Keratinocyte (primary cell): ENCODE measurements at regions not wholly inside any gene's neighbourhood (a gene's known extent, or its start where the extent isn't known, plus 50 kb on each side); places are given as distances from the start of the nearest gene placed in this dataset.

Experiments
- DNase-seq: peaks from one replicate; pipeline ENCODE4 v3.0.0-alpha.2; 2011; ENCODE audit warnings: low read depth, missing footprints, low spot score
- FAIRE-seq: peaks from 2 replicates; lab custom pipeline; 2011; peaks lifted over from hg19 to GRCh38; lab: Jason Lieb, UNC
- H2AFZ ChIP-seq: 2 replicates; pipeline ENCODE4 v1.6.0; 2012; ENCODE audit warnings: low read length, control low read depth, inconsistent platforms; ENCODE audit not compliant: control insufficient read depth
- H3K27ac ChIP-seq: 2 replicates; pipeline ENCODE4 v1.5.1; 2011; ENCODE audit warnings: low read length; ENCODE audit not compliant: control insufficient read depth, insufficient read depth
- H3K27me3 ChIP-seq: 3 replicates; pipeline ENCODE4 v1.6.0; 2011; ENCODE audit warnings: low read length; ENCODE audit not compliant: control insufficient read depth, insufficient read depth; ENCODE audit errors: extremely low read depth
- H3K36me3 ChIP-seq, 2 experiments: 2 replicates in 1 of 2; 3 replicates in 1 of 2; pipeline ENCODE4 v1.5.1; 2011; ENCODE audit warnings: low read length in 2 of 2, mild to moderate bottlenecking in 1 of 2; ENCODE audit not compliant: control insufficient read depth in 2 of 2, insufficient read depth in 2 of 2; ENCODE audit errors: extremely low read depth in 1 of 2
- H3K4me1 ChIP-seq: 3 replicates; pipeline ENCODE4 v1.5.1; 2011; ENCODE audit warnings: low read length; ENCODE audit not compliant: control insufficient read depth, insufficient read depth; ENCODE audit errors: extremely low read depth
- H3K4me2 ChIP-seq: 3 replicates; pipeline ENCODE4 v1.6.0; 2011; ENCODE audit warnings: low read depth, low read length; ENCODE audit not compliant: control insufficient read depth, insufficient read depth; ENCODE audit errors: extremely low read depth
- H3K4me3 ChIP-seq, 3 experiments: fragments of 200-600 bp in 1 of 3; sonication (generic) in 1 of 3; 2 replicates in 2 of 3; 3 replicates in 1 of 3; pipeline ENCODE4 v1.5.1; 2011 to 2016; ENCODE audit warnings: low read length in 3 of 3, mild to moderate bottlenecking in 3 of 3, control low read depth in 2 of 3, inconsistent platforms in 1 of 3, low read depth in 1 of 3, mixed read lengths in 1 of 3, mixed run types in 1 of 3, moderate library complexity in 1 of 3; ENCODE audit not compliant: control insufficient read depth in 2 of 3, insufficient read depth in 2 of 3; ENCODE audit errors: extremely low read depth in 1 of 3
- H3K79me2 ChIP-seq: 2 replicates; pipeline ENCODE4 v1.6.0; 2012; ENCODE audit warnings: low read length; ENCODE audit not compliant: control insufficient read depth, insufficient read depth
- H3K9ac ChIP-seq: 3 replicates; pipeline ENCODE4 v1.6.0; 2011; ENCODE audit warnings: low read length; ENCODE audit not compliant: control insufficient read depth, insufficient read depth; ENCODE audit errors: extremely low read depth
- H3K9me1 ChIP-seq: 3 replicates; pipeline ENCODE4 v1.6.0; 2011; ENCODE audit warnings: low read length; ENCODE audit not compliant: control insufficient read depth, insufficient read depth; ENCODE audit errors: extremely low read depth
- H3K9me3 ChIP-seq: 2 replicates; pipeline ENCODE4 v1.5.1; 2012; ENCODE audit warnings: low read depth, low read length; ENCODE audit not compliant: control insufficient read depth
- H4K20me1 ChIP-seq: 3 replicates; pipeline ENCODE4 v1.6.0; 2011; ENCODE audit warnings: low read length; ENCODE audit not compliant: control insufficient read depth, insufficient read depth; ENCODE audit errors: extremely low read depth
- EZH2 ChIP-seq: IDR thresholded peaks from one replicate; pipeline ENCODE4 v1.6.1; 2012; ENCODE audit warnings: inconsistent platforms, mild to moderate bottlenecking, low read length, moderate library complexity
- dilution Hi-C: fragments of 300-500 bp; cut with MboI; formaldehyde crosslinking; loops from one replicate; pipeline ENCODE4 v1.7.0; 2020; ENCODE audit warnings: low sequenced_read_pairs; ENCODE audit not compliant: extremely low pct_ligation_motif_present
- TF ChIP-seq, protein P1 (sequence below), 3 experiments: IDR thresholded peaks in 1 of 3; conservative IDR thresholded peaks in 1 of 3; optimal IDR thresholded peaks in 1 of 3; 2 replicates in 2 of 3; 3 replicates in 1 of 3; pipeline versions ENCODE3 to v1.5.1; 2011; ENCODE audit warnings: low read length in 3 of 3, mild to moderate bottlenecking in 3 of 3, moderate library complexity in 2 of 3, control low read depth in 1 of 3, inconsistent platforms in 1 of 3; ENCODE audit not compliant: insufficient read depth in 2 of 3; ENCODE audit errors: extremely low read depth in 1 of 3

DNA sequence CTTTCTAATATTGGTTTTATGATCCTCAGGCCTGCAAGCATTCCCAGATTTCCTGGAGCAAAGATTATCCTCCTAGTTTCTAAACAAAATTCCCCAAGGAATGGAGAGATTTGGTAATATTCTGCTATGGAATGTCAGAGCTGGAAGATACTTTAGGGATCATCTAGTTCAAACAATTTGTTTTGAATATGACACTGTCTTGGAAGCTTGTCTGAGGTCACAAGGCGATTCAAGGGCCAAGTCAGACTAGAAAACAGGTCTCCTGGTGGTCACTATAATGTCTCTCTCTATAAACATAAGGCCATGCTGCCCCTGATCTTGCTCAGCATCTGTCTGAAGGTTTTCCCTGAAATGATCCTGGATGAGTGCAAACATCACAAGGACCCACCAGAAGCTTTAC, 143.4 kb upstream of the BCL6 start:
- no peaks in the 10 kb centered on the region for H3K9me3 ChIP-seq
- no peak overlapping the region for H3K4me2 ChIP-seq
- no peaks in the 10 kb centered on the region for H3K4me1 ChIP-seq
- H3K36me3 ChIP-seq = no peaks in the 10 kb centered on the region
- H4K20me1 ChIP-seq = no peaks in the 10 kb centered on the region
- no peak overlapping the region for H2AFZ ChIP-seq
- no peaks in the 10 kb centered on the region for H3K79me2 ChIP-seq
- no peaks in the 10 kb centered on the region for H3K27me3 ChIP-seq
- no peak overlapping the region for H3K27ac ChIP-seq
- TF ChIP-seq EZH2 = no peak
- TF ChIP-seq, protein P1, sequence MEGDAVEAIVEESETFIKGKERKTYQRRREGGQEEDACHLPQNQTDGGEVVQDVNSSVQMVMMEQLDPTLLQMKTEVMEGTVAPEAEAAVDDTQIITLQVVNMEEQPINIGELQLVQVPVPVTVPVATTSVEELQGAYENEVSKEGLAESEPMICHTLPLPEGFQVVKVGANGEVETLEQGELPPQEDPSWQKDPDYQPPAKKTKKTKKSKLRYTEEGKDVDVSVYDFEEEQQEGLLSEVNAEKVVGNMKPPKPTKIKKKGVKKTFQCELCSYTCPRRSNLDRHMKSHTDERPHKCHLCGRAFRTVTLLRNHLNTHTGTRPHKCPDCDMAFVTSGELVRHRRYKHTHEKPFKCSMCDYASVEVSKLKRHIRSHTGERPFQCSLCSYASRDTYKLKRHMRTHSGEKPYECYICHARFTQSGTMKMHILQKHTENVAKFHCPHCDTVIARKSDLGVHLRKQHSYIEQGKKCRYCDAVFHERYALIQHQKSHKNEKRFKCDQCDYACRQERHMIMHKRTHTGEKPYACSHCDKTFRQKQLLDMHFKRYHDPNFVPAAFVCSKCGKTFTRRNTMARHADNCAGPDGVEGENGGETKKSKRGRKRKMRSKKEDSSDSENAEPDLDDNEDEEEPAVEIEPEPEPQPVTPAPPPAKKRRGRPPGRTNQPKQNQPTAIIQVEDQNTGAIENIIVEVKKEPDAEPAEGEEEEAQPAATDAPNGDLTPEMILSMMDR (optimal IDR thresholded peaks at IDR 0.05 in 1 of 3, IDR thresholded peaks at IDR 0.05 in 1 of 3, conservative IDR thresholded peaks at IDR 0.05 in 1 of 3; ENCODE audit: extremely low read depth in 1 of 3, insufficient read depth in 2 of 3, low read length in 3 of 3) = no peak
- no peak overlapping the region for H3K9ac ChIP-seq
- H3K4me3 ChIP-seq = no peak overlapping the region
- no peaks in the 10 kb centered on the region for H3K9me1 ChIP-seq
- DNase-seq = no peak
- dilution Hi-C loops = no loop called here
- FAIRE-seq = no peak

DNA sequence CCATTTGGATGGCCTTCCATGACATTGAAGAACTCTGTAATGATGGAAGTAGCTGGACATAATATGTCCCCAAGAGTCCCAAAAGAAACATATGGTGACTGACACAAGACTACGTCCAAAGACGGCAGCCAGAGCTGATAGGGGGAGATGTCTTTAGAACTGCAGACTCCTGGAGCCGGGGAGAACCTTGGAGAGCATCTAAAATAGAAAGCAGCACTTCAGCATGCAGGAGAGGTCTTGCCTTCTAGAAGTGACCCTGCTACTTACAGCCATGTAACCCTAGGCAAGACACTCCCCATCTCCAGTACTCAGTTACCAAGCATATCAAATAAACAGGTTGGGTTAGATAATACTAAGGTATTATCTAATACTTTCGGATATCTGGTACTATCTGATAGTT, 143.8 kb upstream of the BCL6 start:
- H2AFZ ChIP-seq = no peak overlapping the region
- H3K4me3 ChIP-seq = no peak overlapping the region
- no peak overlapping the region for H3K27ac ChIP-seq
- H3K9me3 ChIP-seq = no peaks in the 10 kb centered on the region
- no peaks in the 10 kb centered on the region for H3K36me3 ChIP-seq
- H3K79me2 ChIP-seq = no peaks in the 10 kb centered on the region
- dilution Hi-C loops = no loop called here
- no peak for DNase-seq
- TF ChIP-seq, protein P1 (optimal IDR thresholded peaks at IDR 0.05 in 1 of 3, IDR thresholded peaks at IDR 0.05 in 1 of 3, conservative IDR thresholded peaks at IDR 0.05 in 1 of 3; ENCODE audit: extremely low read depth in 1 of 3, insufficient read depth in 2 of 3, low read length in 3 of 3) = no peak
- no peak for TF ChIP-seq EZH2
- no peaks in the 10 kb centered on the region for H3K4me1 ChIP-seq
- no peaks in the 10 kb centered on the region for H3K27me3 ChIP-seq
- no peaks in the 10 kb centered on the region for H4K20me1 ChIP-seq
- no peaks in the 10 kb centered on the region for H3K9me1 ChIP-seq
- no peak overlapping the region for H3K4me2 ChIP-seq
- H3K9ac ChIP-seq = no peak overlapping the region
- FAIRE-seq = no peak
